NCI-H1048 (cell line): ENCODE measurements at regions not wholly inside any gene's neighbourhood (a gene's known extent, or its start where the extent isn't known, plus 50 kb on each side); places are given as distances from the start of the nearest gene placed in this dataset.

Experiments used
- DNase-seq: peaks from one replicate; lab custom pipeline; 2025; lab: John Stamatoyannopoulos, UW

GRCh38 chr3:102114264-102114979, 265.1 kb downstream of the NFKBIZ start:
- DNase-seq = no peak

DNA sequence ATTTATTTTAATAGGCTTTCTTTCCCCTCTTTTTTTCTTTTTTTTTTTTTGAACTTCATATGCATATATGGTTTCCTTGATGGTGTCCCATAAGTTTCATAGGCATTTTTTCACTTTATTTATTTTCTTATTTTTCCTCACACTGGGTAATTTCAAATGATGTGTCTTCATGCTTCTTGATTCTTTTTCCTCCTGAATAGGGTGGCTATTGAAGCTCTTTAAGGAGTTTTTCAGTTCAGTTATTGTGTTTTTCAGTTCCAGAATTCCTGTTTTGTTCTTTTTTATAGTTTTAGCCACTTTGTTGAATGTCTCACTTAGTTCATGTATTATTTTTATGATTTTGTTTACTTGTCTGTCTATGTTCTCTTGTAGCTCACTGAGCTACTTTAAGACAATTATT, 273.2 kb downstream of the NFKBIZ start:
- no peak for DNase-seq

DNA sequence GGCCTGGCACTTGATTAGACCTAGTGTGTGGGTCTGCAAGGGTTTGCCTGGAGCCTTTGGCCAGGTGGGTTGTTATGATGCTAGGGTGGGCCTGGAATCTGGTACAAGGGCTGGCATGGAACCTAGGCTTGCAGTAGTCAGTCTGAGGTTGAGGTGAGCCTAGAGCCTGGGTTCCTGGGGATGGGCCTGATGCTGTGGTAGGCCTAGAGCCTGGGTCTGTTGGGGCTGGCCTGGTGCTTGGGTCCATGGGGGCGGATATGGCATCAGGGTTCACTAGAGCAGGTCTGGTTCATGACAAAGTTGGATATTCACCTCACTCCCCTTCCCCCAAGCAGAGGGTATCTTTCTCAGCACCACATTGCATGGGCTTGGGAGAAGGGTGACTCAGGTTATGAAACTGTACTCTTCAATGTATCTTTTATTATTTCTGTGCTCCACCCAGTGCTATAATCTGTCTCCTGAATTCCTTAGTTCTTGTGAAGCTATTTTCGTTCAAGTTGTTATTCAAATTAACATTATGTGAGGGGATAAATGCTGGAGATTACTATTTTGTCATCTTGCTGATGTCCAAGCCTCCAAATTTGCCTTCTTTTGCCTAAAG, 274.4 kb downstream of the NFKBIZ start:
- DNase-seq = no peak

DNA sequence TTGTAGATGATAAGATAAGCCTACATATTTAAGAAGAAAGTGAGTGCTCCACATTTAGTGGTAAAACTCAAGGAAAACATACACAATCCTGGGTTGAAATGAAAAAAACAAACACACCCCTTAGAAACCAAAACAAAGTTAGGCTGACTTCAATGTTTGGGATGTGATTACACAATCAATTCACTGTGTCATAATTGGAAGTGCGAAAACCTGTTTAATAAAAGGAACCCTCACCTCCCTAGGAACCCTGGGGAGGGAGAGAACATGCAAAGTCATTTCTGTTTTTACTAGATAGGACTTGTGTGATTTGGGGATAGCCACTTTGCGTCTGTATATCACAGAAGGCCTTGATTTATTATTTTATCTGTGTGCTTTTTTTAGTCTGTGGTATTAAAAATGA, 275.0 kb downstream of the NFKBIZ start:
- DNase-seq = no peak

DNA sequence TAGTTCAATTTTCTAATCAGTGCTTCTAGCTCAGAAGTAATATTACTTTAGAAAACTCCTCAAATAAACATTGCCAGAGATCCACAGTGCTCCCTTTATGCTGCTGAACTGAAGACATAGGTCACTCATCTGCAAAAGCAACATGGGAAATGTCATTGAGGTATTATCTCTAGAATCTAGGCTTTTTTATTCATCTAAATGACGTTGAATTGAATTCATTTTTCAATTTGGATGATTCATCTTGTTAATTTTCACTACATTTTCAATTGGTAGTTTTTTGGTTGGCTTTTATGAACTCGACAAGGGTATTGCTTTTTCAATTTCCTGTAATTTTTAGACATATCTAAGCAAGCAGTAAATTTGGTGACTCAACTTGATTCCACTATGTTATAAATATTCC, 275.4 kb downstream of the NFKBIZ start:
- DNase-seq = no peak

- DNase-seq = no peak
Measured at GRCh38 chr3:102125197-102125993, 276.1 kb downstream of the NFKBIZ start.

- DNase-seq = no peak
Measured at GRCh38 chr3:102125994-102126368, 276.7 kb downstream of the NFKBIZ start.

DNA sequence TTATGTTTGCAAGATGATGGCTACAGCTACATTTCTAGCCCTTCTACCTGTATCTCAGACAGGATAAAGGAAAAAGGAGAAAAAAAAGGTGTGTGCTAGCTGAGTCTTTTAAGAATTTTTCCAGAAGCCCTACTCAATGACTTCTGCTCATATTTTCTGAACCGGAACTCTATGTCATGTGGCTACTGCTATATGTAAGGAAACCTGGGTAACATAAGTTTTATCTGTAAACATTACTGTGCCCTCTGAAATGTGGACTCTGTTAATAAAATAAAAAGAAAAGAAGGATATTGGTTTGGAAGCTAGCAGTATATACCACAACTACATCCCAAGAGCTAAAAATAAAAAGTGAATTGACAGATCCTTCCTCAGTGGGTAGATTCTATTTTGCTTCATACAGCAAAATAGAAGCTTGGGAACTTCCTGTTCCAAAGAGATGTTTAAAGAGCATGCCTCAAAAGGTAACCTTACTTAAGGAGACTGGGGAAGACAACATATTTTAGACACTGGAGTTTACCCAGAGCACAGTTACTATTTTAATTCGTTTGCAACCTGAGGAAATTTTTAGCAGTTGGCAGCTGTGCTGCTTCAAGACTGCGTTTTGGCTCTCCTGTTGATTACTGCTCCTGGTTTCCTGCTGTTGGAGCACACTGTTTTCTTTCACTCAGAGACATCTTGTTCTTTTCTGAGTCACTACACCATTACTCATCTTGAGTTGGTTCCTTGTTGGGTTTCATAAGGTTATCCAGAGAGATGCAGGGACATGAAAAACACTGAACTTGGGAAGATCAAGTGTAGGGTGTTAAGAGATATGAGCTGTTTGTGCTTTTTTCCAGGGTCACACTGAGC, 280.7 kb downstream of the NFKBIZ start:
- no peak for DNase-seq

GRCh38 chr3:102132370-102132769, 283.1 kb downstream of the NFKBIZ start:
- no peak for DNase-seq

- no peak for DNase-seq
Measured at GRCh38 chr3:102133376-102133775, 284.1 kb downstream of the NFKBIZ start.

DNA sequence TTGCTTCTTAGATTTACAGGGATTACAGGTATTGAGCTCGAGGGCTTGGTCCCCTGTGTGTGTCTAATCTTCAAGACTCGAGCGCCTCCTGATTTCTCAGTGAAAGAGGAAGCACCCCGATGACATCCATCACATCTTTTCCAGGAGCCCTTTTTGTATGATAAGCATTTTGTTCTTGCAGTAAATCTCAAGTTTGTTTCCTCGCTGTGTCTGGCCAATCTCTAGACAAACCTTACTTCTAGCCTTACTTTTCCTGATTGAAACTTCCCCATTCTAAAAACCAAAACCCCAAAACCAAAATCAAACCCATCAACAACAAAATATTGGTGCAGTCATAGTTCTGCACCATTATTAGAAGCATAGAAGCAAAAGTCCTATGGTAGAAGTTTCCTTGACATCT, 286.0 kb downstream of the NFKBIZ start:
- DNase-seq = no peak

DNA sequence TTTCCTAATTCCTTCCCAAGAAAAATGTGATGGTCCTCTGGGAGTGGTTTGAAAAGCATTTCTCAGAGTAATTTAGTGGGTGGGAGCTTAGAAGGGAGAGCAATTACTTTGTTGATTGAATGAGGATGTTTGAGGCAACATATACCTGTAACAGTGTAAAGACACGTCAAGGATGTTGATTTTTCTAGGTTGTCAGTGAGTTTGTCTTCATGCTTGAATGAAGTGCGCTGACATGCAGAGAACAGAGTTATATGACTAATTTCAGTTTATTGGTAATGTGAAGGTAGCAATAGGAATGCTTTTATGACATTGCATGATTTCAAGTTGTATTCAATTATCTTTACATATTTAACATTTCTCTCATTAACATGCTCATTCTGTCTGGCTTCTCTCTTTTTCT, 286.9 kb downstream of the NFKBIZ start:
- DNase-seq = no peak

GRCh38 chr3:102140116-102140515, 290.8 kb downstream of the NFKBIZ start:
- DNase-seq = no peak

- DNase-seq = no peak
Measured at GRCh38 chr3:102141096-102141927, 292.0 kb downstream of the NFKBIZ start.

GRCh38 chr3:102141928-102142239, 292.6 kb downstream of the NFKBIZ start:
- DNase-seq = no peak

GRCh38 chr3:102142379-102143060, 292.3 kb upstream of the ZPLD1 start:
- DNase-seq = no peak

GRCh38 chr3:102143536-102143935, 291.3 kb upstream of the ZPLD1 start:
- no peak for DNase-seq

- no peak for DNase-seq
Measured at GRCh38 chr3:102144063-102144462, 290.8 kb upstream of the ZPLD1 start.

GRCh38 chr3:102148598-102149337, 286.0 kb upstream of the ZPLD1 start:
- DNase-seq = no peak

DNA sequence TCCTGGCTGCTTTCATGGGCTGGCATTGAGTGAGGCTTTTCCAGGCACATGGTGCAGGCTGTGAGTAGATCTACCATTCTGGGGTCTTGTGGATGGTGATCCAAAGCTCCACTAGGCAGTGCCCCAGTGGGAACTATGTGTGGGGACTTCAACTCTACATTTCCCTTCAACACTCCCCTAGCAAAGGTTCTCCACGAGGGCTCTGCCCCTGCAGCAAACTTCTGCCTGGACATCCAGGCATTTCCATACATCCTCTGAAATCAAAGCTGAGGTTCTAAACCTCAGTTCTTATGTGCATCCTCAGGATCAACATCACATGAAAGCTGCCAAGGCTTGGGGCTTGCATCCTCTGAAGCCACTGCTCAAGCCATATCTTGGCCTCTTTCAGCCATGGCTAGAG, 282.9 kb upstream of the ZPLD1 start:
- DNase-seq = no peak
